DOHH2 (cell line): ENCODE measurements at regions not wholly inside any gene's neighbourhood (a gene's known extent, or its start where the extent isn't known, plus 50 kb on each side); places are given as distances from the start of the nearest gene placed in this dataset.
"Not testable (repeated sequence)": the region's sequence is repeated elsewhere in the genome, so short reads cannot be mapped to it uniquely, and the experiment has no call there.

ENCODE experiments used
- H3F3A ChIP-seq: fragments of 200-600 bp; sonication (generic), shearing (Covaris generic); 2 replicates; pipeline ENCODE4 v1.6.0; 2016; ENCODE audit warnings: antibody characterized with exemption, mild to moderate bottlenecking; ENCODE audit not compliant: control insufficient read depth, insufficient read depth
- H3K27ac ChIP-seq: fragments of 200-600 bp; sonication (generic); 2 replicates; pipeline ENCODE4 v1.5.1; 2014; ENCODE audit warnings: low read depth, mild to moderate bottlenecking, low read length, moderate library complexity
- H3K27me3 ChIP-seq: fragments of 200-600 bp; sonication (generic); 2 replicates; pipeline ENCODE4 v1.6.1; 2014; ENCODE audit warnings: mild to moderate bottlenecking, low read length, mixed read lengths; ENCODE audit not compliant: control insufficient read depth
- H3K36me3 ChIP-seq: fragments of 200-600 bp; sonication (generic); 2 replicates; pipeline ENCODE4 v1.6.1; 2014; ENCODE audit warnings: mild to moderate bottlenecking, low read length, moderate library complexity, mixed read lengths; ENCODE audit not compliant: control insufficient read depth
- H3K4me1 ChIP-seq: fragments of 200-600 bp; sonication (generic); 2 replicates; pipeline ENCODE4 v1.6.1; 2014; ENCODE audit warnings: mild to moderate bottlenecking, low read length, mixed read lengths; ENCODE audit not compliant: control insufficient read depth
- H3K4me2 ChIP-seq: fragments of 200-600 bp; sonication (generic); 2 replicates; pipeline ENCODE4 v1.6.0; 2014; ENCODE audit warnings: mild to moderate bottlenecking, low read length, moderate library complexity
- H3K4me3 ChIP-seq: fragments of 200-600 bp; sonication (generic); 2 replicates; pipeline ENCODE4 v1.5.1; 2014; ENCODE audit warnings: mild to moderate bottlenecking, low read length, mixed read lengths
- H3K79me2 ChIP-seq: fragments of 200-600 bp; sonication (generic); 2 replicates; pipeline ENCODE4 v1.6.1; 2014; ENCODE audit warnings: mild to moderate bottlenecking, low read length, mixed read lengths; ENCODE audit not compliant: control insufficient read depth
- H3K9me2 ChIP-seq: fragments of 200-600 bp; sonication (generic); replicated peaks from 2 replicates; pipeline ENCODE4 v1.6.1; 2014; ENCODE audit warnings: mild to moderate bottlenecking, low read length, mixed read lengths; ENCODE audit not compliant: control insufficient read depth
- H3K9me3 ChIP-seq: fragments of 200-600 bp; sonication (generic); 2 replicates; pipeline ENCODE4 v1.6.1; 2014; ENCODE audit warnings: antibody characterized with exemption, low read length, mixed read lengths; ENCODE audit not compliant: control insufficient read depth, insufficient read depth
- H4K20me1 ChIP-seq: fragments of 200-600 bp; sonication (generic); 2 replicates; pipeline ENCODE4 v1.6.0; 2014; ENCODE audit warnings: low read depth, mild to moderate bottlenecking, antibody characterized with exemption, low read length, moderate library complexity; ENCODE audit not compliant: control insufficient read depth, insufficient read depth
- EZH2phosphoT487 ChIP-seq: fragments of 200-600 bp; sonication (generic); IDR thresholded peaks from 2 replicates; pipeline ENCODE4 v1.6.1; 2017; ENCODE audit warnings: borderline replicate concordance, mild to moderate bottlenecking, antibody characterized with exemption, low read length, moderate library complexity, mixed read lengths
- TF ChIP-seq, protein P1 (sequence below): fragments of 200-600 bp; sonication (generic); IDR thresholded peaks from one replicate; pipeline ENCODE4 v1.5.1; 2014; ENCODE audit warnings: antibody characterized with exemption, mild to moderate bottlenecking, low read depth, low read length; ENCODE audit not compliant: poor library complexity, severe bottlenecking

DNA sequence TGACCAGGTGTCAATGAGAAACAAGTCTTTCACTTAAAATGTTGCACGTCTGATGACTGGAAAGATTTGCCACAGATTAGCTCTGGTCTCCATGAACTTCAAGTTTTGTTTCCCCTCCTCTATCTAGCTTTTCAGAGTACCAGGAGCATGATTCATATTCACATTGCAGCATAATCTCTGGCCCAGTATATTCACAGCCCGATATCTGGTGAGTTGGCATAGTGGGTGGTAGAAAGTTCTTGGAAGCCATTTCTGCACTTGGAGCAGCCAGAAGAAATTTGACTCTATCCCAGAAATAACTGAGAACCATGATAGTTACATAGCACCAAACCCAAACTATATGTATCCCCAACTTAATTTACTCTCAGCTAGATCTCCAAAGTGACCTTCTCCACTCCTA lies 503.9 kb downstream of the PID1 start:
- H3K4me1 ChIP-seq = no peaks in the 10 kb centered on the region
- no peaks in the 10 kb centered on the region for H3K9me3 ChIP-seq
- H3K9me2 ChIP-seq = no peaks in the 10 kb centered on the region
- H3K27ac ChIP-seq = no peak overlapping the region
- no peaks in the 10 kb centered on the region for H3K27me3 ChIP-seq
- H4K20me1 ChIP-seq = no peaks in the 10 kb centered on the region
- no peak overlapping the region for H3K4me3 ChIP-seq
- no peak for TF ChIP-seq EZH2phosphoT487
- TF ChIP-seq, protein P1, sequence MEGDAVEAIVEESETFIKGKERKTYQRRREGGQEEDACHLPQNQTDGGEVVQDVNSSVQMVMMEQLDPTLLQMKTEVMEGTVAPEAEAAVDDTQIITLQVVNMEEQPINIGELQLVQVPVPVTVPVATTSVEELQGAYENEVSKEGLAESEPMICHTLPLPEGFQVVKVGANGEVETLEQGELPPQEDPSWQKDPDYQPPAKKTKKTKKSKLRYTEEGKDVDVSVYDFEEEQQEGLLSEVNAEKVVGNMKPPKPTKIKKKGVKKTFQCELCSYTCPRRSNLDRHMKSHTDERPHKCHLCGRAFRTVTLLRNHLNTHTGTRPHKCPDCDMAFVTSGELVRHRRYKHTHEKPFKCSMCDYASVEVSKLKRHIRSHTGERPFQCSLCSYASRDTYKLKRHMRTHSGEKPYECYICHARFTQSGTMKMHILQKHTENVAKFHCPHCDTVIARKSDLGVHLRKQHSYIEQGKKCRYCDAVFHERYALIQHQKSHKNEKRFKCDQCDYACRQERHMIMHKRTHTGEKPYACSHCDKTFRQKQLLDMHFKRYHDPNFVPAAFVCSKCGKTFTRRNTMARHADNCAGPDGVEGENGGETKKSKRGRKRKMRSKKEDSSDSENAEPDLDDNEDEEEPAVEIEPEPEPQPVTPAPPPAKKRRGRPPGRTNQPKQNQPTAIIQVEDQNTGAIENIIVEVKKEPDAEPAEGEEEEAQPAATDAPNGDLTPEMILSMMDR = no peak
- no peaks in the 10 kb centered on the region for H3K36me3 ChIP-seq
- H3K79me2 ChIP-seq = no peaks in the 10 kb centered on the region
- H3F3A ChIP-seq = no peaks in the 10 kb centered on the region
- H3K4me2 ChIP-seq = no peak overlapping the region

DNA sequence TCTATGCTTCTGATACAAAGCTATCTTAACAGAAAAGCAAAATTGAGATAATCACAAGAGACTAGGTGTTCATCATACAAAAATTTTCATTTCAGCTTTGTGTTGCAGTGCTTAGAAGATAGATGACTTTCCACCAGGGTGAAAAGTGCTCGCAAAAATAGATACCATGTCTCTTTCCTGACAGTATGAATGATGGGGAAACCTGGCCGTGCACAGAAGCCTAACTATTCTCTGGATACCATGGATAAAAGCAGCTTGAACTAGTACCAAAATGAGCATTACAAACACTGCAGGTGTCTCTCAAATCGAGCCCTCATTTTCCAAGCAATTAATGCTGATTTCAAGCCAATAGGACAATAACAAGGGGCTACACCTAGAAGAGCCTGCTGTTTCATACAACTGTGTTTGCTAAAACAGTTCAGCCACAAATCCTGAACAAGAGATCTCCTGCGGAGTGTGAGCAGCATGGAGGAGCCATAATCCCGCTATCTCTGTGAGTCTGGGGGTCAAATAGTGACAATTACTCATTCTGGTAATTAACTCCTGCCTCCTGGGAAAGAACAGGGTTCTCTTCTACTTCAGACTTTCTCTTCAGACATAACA lies 507.6 kb downstream of the PID1 start:
- H3K36me3 ChIP-seq = no peaks in the 10 kb centered on the region
- TF ChIP-seq, protein P1 = no peak
- no peak for TF ChIP-seq EZH2phosphoT487
- H3K9me3 ChIP-seq = no peaks in the 10 kb centered on the region
- H3F3A ChIP-seq = no peaks in the 10 kb centered on the region
- no peak overlapping the region for H3K4me2 ChIP-seq
- no peak overlapping the region for H3K27ac ChIP-seq
- H3K79me2 ChIP-seq = no peaks in the 10 kb centered on the region
- no peaks in the 10 kb centered on the region for H3K4me1 ChIP-seq
- H4K20me1 ChIP-seq = no peaks in the 10 kb centered on the region
- no peaks in the 10 kb centered on the region for H3K9me2 ChIP-seq
- no peak overlapping the region for H3K4me3 ChIP-seq
- H3K27me3 ChIP-seq = no peaks in the 10 kb centered on the region

DNA sequence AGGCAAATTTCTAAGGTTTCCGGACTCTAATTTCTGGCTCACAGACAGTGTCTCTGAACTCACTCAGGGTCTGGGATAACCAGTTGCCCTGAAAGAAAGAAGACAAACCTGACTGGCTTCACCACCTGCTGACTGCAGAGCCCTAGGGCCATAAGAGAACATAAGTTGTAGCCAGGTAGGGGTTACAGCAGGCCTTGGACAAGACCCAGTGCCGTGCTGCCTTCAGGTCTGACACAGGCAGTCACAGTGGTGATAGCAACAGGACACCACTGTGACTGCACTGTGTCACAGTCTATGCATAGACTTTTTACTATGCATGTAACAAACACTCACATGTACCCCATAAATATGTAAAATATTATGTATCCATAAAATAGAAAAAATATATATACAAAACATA lies 508.5 kb downstream of the PID1 start:
- Histone ChIP-seq H3K79me2 (no peaks in the 10 kb centered on the region), H3K9me3 (no peaks in the 10 kb centered on the region)
- TF ChIP-seq, protein P1 = no peak
- no peak for TF ChIP-seq EZH2phosphoT487

DNA sequence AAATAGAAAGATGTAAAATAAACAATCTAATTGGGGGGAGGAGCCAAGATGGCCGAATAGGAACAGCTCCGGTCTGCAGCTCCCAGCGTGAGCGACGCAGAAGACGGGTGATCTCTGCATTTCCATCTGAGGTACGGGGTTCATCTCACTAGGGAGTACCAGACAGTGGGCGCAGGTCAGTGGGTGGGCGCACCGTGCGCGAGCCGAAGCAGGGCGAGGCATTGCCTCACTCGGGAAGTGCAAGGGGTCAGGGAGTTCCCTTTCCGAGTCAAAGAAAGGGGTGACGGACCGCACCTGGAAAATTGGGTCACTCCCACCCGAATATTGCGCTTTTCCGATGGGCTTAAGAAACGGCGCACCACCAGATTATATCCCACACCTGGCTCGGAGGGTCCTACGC lies 515.4 kb downstream of the PID1 start:
- H3F3A ChIP-seq, H3K9me2 ChIP-seq, H3K4me1 ChIP-seq, H3K27me3 ChIP-seq, H3K9me3 ChIP-seq, H3K4me2 ChIP-seq, H3K27ac ChIP-seq, H3K79me2 ChIP-seq, H3K36me3 ChIP-seq, H3K4me3 ChIP-seq, H4K20me1 ChIP-seq: not testable (repeated sequence)

More for the DNA sequence above, 508.5 kb downstream of the PID1 start:
- H3K4me2 ChIP-seq = no peak overlapping the region
- no peak overlapping the region for H3K4me3 ChIP-seq
- no peaks in the 10 kb centered on the region for H4K20me1 ChIP-seq
- H3K4me1 ChIP-seq = no peaks in the 10 kb centered on the region
- no peaks in the 10 kb centered on the region for H3K27me3 ChIP-seq
- no peaks in the 10 kb centered on the region for H3F3A ChIP-seq
- H3K27ac ChIP-seq = no peak overlapping the region
- H3K9me2 ChIP-seq = no peaks in the 10 kb centered on the region
- no peaks in the 10 kb centered on the region for H3K36me3 ChIP-seq
